IPS-11a (cell line): ENCODE measurements at regions not wholly inside any gene's neighbourhood (a gene's known extent, or its start where the extent isn't known, plus 50 kb on each side); places are given as distances from the start of the nearest gene placed in this dataset.

Experiments used
- H3K4me3 ChIP-seq: one replicate; pipeline ENCODE4 v1.5.1; 2013; ENCODE audit warnings: low read depth, low read length, control low read depth

GRCh38 chr12:111029732-111030131 lies 109.4 kb upstream of the MYL2 start:
- no peak overlapping the region for H3K4me3 ChIP-seq

- no peak overlapping the region for H3K4me3 ChIP-seq
These were observed 108.9 kb upstream of the MYL2 start for GRCh38 chr12:111029305-111029704.

GRCh38 chr12:111028830-111029229 lies 108.5 kb upstream of the MYL2 start:
- H3K4me3 ChIP-seq = no peak overlapping the region

GRCh38 chr12:111027431-111027830 lies 107.1 kb upstream of the MYL2 start:
- H3K4me3 ChIP-seq = no peak overlapping the region

GRCh38 chr12:111025792-111026430 lies 105.5 kb upstream of the MYL2 start:
- no peak overlapping the region for H3K4me3 ChIP-seq

GRCh38 chr12:111025301-111025700 lies 104.9 kb upstream of the MYL2 start:
- no peak overlapping the region for H3K4me3 ChIP-seq

- no peak overlapping the region for H3K4me3 ChIP-seq
These were observed 103.9 kb upstream of the MYL2 start for GRCh38 chr12:111024205-111024801.

- no peak overlapping the region for H3K4me3 ChIP-seq
These were observed 102.0 kb upstream of the MYL2 start for GRCh38 chr12:111022386-111022785.

GRCh38 chr12:111014547-111014946 lies 94.2 kb upstream of the MYL2 start:
- no peak overlapping the region for H3K4me3 ChIP-seq

- no peak overlapping the region for H3K4me3 ChIP-seq
These were observed 92.5 kb upstream of the MYL2 start for GRCh38 chr12:111012918-111013317.

- no peak overlapping the region for H3K4me3 ChIP-seq
These were observed 91.7 kb upstream of the MYL2 start for GRCh38 chr12:111011999-111012600.

GRCh38 chr12:111010916-111011657 lies 90.7 kb upstream of the MYL2 start:
- no peak overlapping the region for H3K4me3 ChIP-seq

GRCh38 chr12:111010061-111010460 lies 89.7 kb upstream of the MYL2 start:
- H3K4me3 ChIP-seq = no peak overlapping the region

GRCh38 chr12:111006621-111007020 lies 86.2 kb upstream of the MYL2 start:
- H3K4me3 ChIP-seq = no peak overlapping the region

- no peak overlapping the region for H3K4me3 ChIP-seq
These were observed 78.6 kb upstream of the MYL2 start for GRCh38 chr12:110998971-110999370.

- no peak overlapping the region for H3K4me3 ChIP-seq
These were observed 77.8 kb upstream of the MYL2 start for GRCh38 chr12:110998165-110998564.

GRCh38 chr12:110996415-110996814 lies 76.0 kb upstream of the MYL2 start:
- H3K4me3 ChIP-seq = no peak overlapping the region

- no peak overlapping the region for H3K4me3 ChIP-seq
These were observed 75.2 kb upstream of the MYL2 start for GRCh38 chr12:110995615-110996014.

GRCh38 chr12:110995016-110995415 lies 74.6 kb upstream of the MYL2 start:
- no peak overlapping the region for H3K4me3 ChIP-seq

GRCh38 chr12:110993434-110993833 lies 73.1 kb upstream of the MYL2 start:
- H3K4me3 ChIP-seq = no peak overlapping the region

- no peak overlapping the region for H3K4me3 ChIP-seq
These were observed 72.5 kb upstream of the MYL2 start for GRCh38 chr12:110992909-110993308.

- no peak overlapping the region for H3K4me3 ChIP-seq
These were observed 63.4 kb upstream of the MYL2 start for GRCh38 chr12:110983811-110984210.
